Glutamatergic neuron (in vitro differentiated cells): ENCODE measurements at regions not wholly inside any gene's neighbourhood (a gene's known extent, or its start where the extent isn't known, plus 50 kb on each side); places are given as distances from the start of the nearest gene placed in this dataset.

Experiments
- DNase-seq: peaks from one replicate; pipeline ENCODE4 v3.0.0; 2022
- H3K27ac Mint-ChIP-seq: one replicate; pipeline ENCODE4 v1.8.0; 2020; ENCODE audit warnings: mild to moderate bottlenecking, mixed read lengths, inconsistent platforms; ENCODE audit not compliant: unreplicated experiment
- H3K27me3 Mint-ChIP-seq: one replicate; pipeline ENCODE4 v1.8.0; 2020; ENCODE audit warnings: mild to moderate bottlenecking, moderate library complexity, mixed read lengths, inconsistent platforms; ENCODE audit not compliant: unreplicated experiment
- H3K36me3 Mint-ChIP-seq: one replicate; pipeline ENCODE4 v1.8.0; 2020; ENCODE audit warnings: mild to moderate bottlenecking, mixed read lengths, inconsistent platforms; ENCODE audit not compliant: unreplicated experiment
- H3K4me1 Mint-ChIP-seq: one replicate; pipeline ENCODE4 v1.8.0; 2020; ENCODE audit warnings: mild to moderate bottlenecking, low read depth, mixed read lengths, inconsistent platforms; ENCODE audit not compliant: unreplicated experiment
- H3K4me3 Mint-ChIP-seq: one replicate; pipeline ENCODE4 v1.8.0; 2020; ENCODE audit warnings: mild to moderate bottlenecking, mixed read lengths, inconsistent platforms; ENCODE audit not compliant: unreplicated experiment
- H3K9me3 Mint-ChIP-seq: one replicate; pipeline ENCODE4 v1.8.0; 2020; ENCODE audit warnings: mild to moderate bottlenecking, moderate library complexity, mixed read lengths, inconsistent platforms; ENCODE audit not compliant: unreplicated experiment
- CTCF ChIP-seq: fragments of 200-600 bp; sonication (generic); IDR thresholded peaks from one replicate; pipeline ENCODE4 v1.5.0; 2021; ENCODE audit not compliant: partially characterized antibody, unreplicated experiment

- Mint-ChIP-seq H3K9me3 (peaks cover 3% of the 10 kb centered on the region), H3K4me3 (peak overlapping the region; percentile 68), H3K27me3 (peaks cover 17% of the 10 kb centered on the region), H3K27ac (no peak overlapping the region), H3K4me1 (no peaks in the 10 kb centered on the region), H3K36me3 (no peaks in the 10 kb centered on the region)
- DNase-seq: peak; percentile 75
- no peak for TF ChIP-seq CTCF
These were observed 144.0 kb upstream of the RET start for GRCh38 chr10:42932735-42933447.

GRCh38 chr10:42933448-42934340 lies 143.2 kb upstream of the RET start:
- peaks cover 20% of the 10 kb centered on the region for H3K27me3 Mint-ChIP-seq
- DNase-seq: no peak

GRCh38 chr10:42934351-42934811 lies 142.5 kb upstream of the RET start:
- peaks cover 6% of the 10 kb centered on the region for H3K4me1 Mint-ChIP-seq
- DNase-seq: no peak
- H3K36me3 Mint-ChIP-seq: no peaks in the 10 kb centered on the region
- H3K27ac Mint-ChIP-seq: no peak overlapping the region
- H3K9me3 Mint-ChIP-seq: peaks cover 3% of the 10 kb centered on the region
- H3K27me3 Mint-ChIP-seq: peaks cover 20% of the 10 kb centered on the region
- TF ChIP-seq CTCF: no peak
- peak overlapping the region; percentile 38 for H3K4me3 Mint-ChIP-seq

More at GRCh38 chr10:42933448-42934340, 143.2 kb upstream of the RET start:
- H3K27ac Mint-ChIP-seq: peak overlapping the region; percentile 43
- no peaks in the 10 kb centered on the region for H3K36me3 Mint-ChIP-seq
- no peak for TF ChIP-seq CTCF
- peak overlapping the region; percentile 68 for H3K4me3 Mint-ChIP-seq
- peaks cover 3% of the 10 kb centered on the region for H3K9me3 Mint-ChIP-seq
- H3K4me1 Mint-ChIP-seq: no peaks in the 10 kb centered on the region

- no peak for DNase-seq
- Mint-ChIP-seq H3K4me3 (no peak overlapping the region), H3K4me1 (peaks cover 9% of the 10 kb centered on the region), H3K27me3 (peaks cover 20% of the 10 kb centered on the region), H3K27ac (no peak overlapping the region), H3K36me3 (no peaks in the 10 kb centered on the region), H3K9me3 (peaks cover 3% of the 10 kb centered on the region)
- TF ChIP-seq CTCF: no peak
These were observed 142.0 kb upstream of the RET start for GRCh38 chr10:42934842-42935241.
